ENCODE measurements at regions not wholly inside any gene's neighbourhood (a gene's known extent, or its start where the extent isn't known, plus 50 kb on each side); places are given as distances from the start of the nearest gene placed in this dataset.

DNA sequence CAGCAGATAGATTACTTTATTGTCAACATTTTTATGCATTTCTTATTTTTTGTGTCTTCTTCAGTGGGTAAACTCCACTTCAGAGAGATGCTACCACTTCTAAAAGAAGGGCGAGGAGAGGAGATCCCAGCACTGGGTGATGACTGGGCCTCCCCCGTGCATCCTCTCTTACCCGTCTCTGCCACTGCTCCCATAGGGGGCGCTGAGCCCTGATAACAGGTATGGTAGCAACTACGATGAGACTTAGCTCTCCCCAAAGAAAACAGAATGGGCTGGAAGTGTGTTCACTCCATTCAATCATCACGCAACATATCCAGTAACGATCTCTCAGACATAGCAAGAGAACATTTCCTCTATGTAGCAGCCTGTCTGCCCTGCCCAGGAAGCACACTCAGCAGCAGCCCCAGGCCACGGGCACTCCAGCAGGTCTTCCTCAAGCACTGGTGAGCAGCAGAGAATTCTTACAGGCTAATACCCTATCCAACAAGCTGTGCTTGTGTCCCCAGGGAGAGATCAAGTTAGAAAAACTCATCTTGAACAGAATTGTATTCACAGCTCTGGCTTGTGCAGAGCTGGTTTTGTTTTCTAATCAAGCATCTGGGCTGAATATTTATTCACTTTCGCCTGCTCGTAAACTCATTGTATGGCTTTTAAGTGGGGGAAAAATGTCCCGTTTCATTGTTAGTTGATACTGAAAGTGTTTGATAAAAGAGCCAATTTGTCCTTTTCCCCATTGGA lies 533.1 kb upstream of the CDH4 start:
- ATAC-seq (no peak), DNase-seq (no peak)
- no peaks in the 10 kb centered on the region for H3K79me2 ChIP-seq (ENCODE audit: low read length)
- H3K4me1 ChIP-seq (ENCODE audit: insufficient read depth, low read length), result no peaks in the 10 kb centered on the region
- H3F3A ChIP-seq (ENCODE audit: low read length, unreplicated experiment), result no peaks in the 10 kb centered on the region
- H3K9me2 ChIP-seq (replicated peaks; ENCODE audit: low read length), result no peaks in the 10 kb centered on the region
- no peak overlapping the region for H2AFZ ChIP-seq (ENCODE audit: low read length)
- no peak overlapping the region for H3K9ac ChIP-seq (ENCODE audit: low read length)
- no peaks in the 10 kb centered on the region for H3K27me3 ChIP-seq (ENCODE audit: low read length)
- intact Hi-C loops (cut with micrococcal nuclease), result no loop called here
- H4K20me1 ChIP-seq (ENCODE audit: low read length), result no peaks in the 10 kb centered on the region
- no peaks in the 10 kb centered on the region for H3K36me3 ChIP-seq (ENCODE audit: low read depth, low read length)
- no peak overlapping the region for H3K4me3 ChIP-seq (ENCODE audit: low read length)
- ChIA-PET CTCF (no interaction called here), POLR2A (ENCODE audit: unreplicated experiment) (no interaction called here)
- no peak overlapping the region for H3K4me2 ChIP-seq (ENCODE audit: low read length)
- H3K27ac ChIP-seq (ENCODE audit: low read length), result no peak overlapping the region
- BruUV-seq (replicated peaks), result no TSS peak
- H3K9me3 ChIP-seq (ENCODE audit: low read length), result no peaks in the 10 kb centered on the region
- TF ChIP-seq, protein P1, sequence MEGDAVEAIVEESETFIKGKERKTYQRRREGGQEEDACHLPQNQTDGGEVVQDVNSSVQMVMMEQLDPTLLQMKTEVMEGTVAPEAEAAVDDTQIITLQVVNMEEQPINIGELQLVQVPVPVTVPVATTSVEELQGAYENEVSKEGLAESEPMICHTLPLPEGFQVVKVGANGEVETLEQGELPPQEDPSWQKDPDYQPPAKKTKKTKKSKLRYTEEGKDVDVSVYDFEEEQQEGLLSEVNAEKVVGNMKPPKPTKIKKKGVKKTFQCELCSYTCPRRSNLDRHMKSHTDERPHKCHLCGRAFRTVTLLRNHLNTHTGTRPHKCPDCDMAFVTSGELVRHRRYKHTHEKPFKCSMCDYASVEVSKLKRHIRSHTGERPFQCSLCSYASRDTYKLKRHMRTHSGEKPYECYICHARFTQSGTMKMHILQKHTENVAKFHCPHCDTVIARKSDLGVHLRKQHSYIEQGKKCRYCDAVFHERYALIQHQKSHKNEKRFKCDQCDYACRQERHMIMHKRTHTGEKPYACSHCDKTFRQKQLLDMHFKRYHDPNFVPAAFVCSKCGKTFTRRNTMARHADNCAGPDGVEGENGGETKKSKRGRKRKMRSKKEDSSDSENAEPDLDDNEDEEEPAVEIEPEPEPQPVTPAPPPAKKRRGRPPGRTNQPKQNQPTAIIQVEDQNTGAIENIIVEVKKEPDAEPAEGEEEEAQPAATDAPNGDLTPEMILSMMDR (conservative IDR thresholded peaks at IDR 0.05; ENCODE audit: low read depth, low read length), result no peak
- TF ChIP-seq EZH2phosphoT487 (IDR thresholded peaks at IDR 0.05; ENCODE audit: borderline replicate concordance, low read length), result no peak
- no peak for TF ChIP-seq EZH2 (IDR thresholded peaks at IDR 0.05; ENCODE audit: low read length, unreplicated experiment)

DNA sequence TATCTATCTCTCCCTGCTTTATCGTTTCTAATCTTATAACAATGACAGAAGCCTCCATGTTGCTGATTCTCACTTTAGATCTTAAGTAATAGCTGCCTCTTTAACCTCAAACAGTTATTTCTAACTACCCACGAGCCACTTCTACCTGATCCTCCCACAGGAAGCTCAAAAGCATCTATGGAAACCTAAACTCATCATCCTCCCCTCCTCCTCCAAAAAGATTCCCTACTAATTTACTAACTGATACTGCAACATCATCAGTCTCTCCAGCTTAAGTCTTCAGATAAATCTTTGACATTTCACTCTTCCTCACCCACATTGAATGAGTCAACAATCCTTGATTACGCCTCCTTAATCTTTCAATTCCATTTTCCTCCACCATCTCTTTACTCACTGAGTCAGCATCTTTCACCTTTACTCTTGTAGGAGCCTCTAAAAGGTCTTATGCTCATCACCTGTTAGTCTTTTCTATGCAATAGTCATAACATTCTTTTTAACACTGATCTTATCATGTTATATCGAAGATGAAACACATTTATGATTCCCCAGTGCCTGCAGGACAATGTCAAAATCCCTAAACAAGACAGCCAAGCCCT lies 526.7 kb upstream of the CDH4 start:
- Histone ChIP-seq H3K27ac (ENCODE audit: low read length) (no peak overlapping the region), H3K9me3 (ENCODE audit: low read length) (0 out of 2 replicates have a peak, but pooled peaks cover 7% of the 10 kb centered on the region), H3K27me3 (ENCODE audit: low read length) (no peaks in the 10 kb centered on the region), H3K36me3 (ENCODE audit: low read depth, low read length) (no peaks in the 10 kb centered on the region), H3K4me2 (ENCODE audit: low read length) (no peak overlapping the region), H3K79me2 (ENCODE audit: low read length) (no peaks in the 10 kb centered on the region), H3K9ac (ENCODE audit: low read length) (no peak overlapping the region), H3F3A (ENCODE audit: low read length, unreplicated experiment) (no peaks in the 10 kb centered on the region), H3K9me2 (replicated peaks; ENCODE audit: low read length) (no peaks in the 10 kb centered on the region), H4K20me1 (ENCODE audit: low read length) (no peaks in the 10 kb centered on the region), H3K4me1 (ENCODE audit: insufficient read depth, low read length) (no peaks in the 10 kb centered on the region), H3K4me3 (ENCODE audit: low read length) (no peak overlapping the region), H2AFZ (ENCODE audit: low read length) (no peak overlapping the region)
- ChIA-PET CTCF (no interaction called here), POLR2A (ENCODE audit: unreplicated experiment) (no interaction called here)
- ATAC-seq (no peak), DNase-seq (no peak)
- intact Hi-C loops (cut with micrococcal nuclease), result no loop called here
- TF ChIP-seq EZH2 (IDR thresholded peaks at IDR 0.05; ENCODE audit: low read length, unreplicated experiment) (no peak), EZH2phosphoT487 (IDR thresholded peaks at IDR 0.05; ENCODE audit: borderline replicate concordance, low read length) (no peak)
- TF ChIP-seq, protein P1 (conservative IDR thresholded peaks at IDR 0.05; ENCODE audit: low read depth, low read length), result no peak
- BruUV-seq (replicated peaks), result no TSS peak

DNA sequence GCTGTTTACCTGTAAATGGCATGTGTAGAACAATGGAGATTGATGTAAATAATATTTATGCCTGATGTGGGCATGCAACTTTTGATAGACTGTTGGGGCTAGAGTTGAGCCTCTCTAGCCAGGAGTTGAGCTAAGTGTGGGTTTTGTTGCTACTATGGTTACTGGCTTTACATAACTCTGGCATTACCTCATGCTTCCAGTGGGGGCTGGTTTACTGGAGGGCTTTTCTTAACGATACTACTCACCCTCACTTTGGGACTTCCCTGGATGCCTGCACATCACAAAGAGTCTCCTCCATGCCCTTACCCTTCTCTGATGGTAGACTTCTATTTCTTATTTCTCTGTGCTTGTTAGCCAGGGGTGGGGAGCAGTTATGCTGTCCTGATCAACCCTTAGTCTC lies 524.6 kb upstream of the CDH4 start:
- intact Hi-C loops (cut with micrococcal nuclease), result no loop called here
- ChIA-PET POLR2A (ENCODE audit: unreplicated experiment) (no interaction called here), CTCF (no interaction called here)
- TF ChIP-seq EZH2phosphoT487 (IDR thresholded peaks at IDR 0.05; ENCODE audit: borderline replicate concordance, low read length) (no peak), EZH2 (IDR thresholded peaks at IDR 0.05; ENCODE audit: low read length, unreplicated experiment) (no peak)
- TF ChIP-seq, protein P1 (conservative IDR thresholded peaks at IDR 0.05; ENCODE audit: low read depth, low read length), result no peak
- H3K9me2 ChIP-seq (replicated peaks; ENCODE audit: low read length), result no peaks in the 10 kb centered on the region
- H3K9ac ChIP-seq (ENCODE audit: low read length), result no peak overlapping the region
- no peaks in the 10 kb centered on the region for H3K36me3 ChIP-seq (ENCODE audit: low read depth, low read length)
- H3K9me3 ChIP-seq (ENCODE audit: low read length), result 0 out of 2 replicates have a peak, but pooled peaks cover 7% of the 10 kb centered on the region
- no peaks in the 10 kb centered on the region for H4K20me1 ChIP-seq (ENCODE audit: low read length)
- no peak overlapping the region for H3K4me3 ChIP-seq (ENCODE audit: low read length)
- H3K27me3 ChIP-seq (ENCODE audit: low read length), result no peaks in the 10 kb centered on the region
- ATAC-seq, result no peak
- H3K27ac ChIP-seq (ENCODE audit: low read length), result no peak overlapping the region
- H2AFZ ChIP-seq (ENCODE audit: low read length), result no peak overlapping the region
- no TSS peak for BruUV-seq (replicated peaks)
- DNase-seq, result no peak
- H3K4me2 ChIP-seq (ENCODE audit: low read length), result no peak overlapping the region
- no peaks in the 10 kb centered on the region for H3F3A ChIP-seq (ENCODE audit: low read length, unreplicated experiment)
- H3K4me1 ChIP-seq (ENCODE audit: insufficient read depth, low read length), result no peaks in the 10 kb centered on the region
- H3K79me2 ChIP-seq (ENCODE audit: low read length), result no peaks in the 10 kb centered on the region
